ENCODE measurements at regions not wholly inside any gene's neighbourhood (a gene's known extent, or its start where the extent isn't known, plus 50 kb on each side); places are given as distances from the start of the nearest gene placed in this dataset.

- no peak for DNase-seq (ENCODE audit: low read depth in 3 of 3, low spot score in 1 of 3)
These were observed 182.6 kb upstream of the THSD7B start for GRCh38 chr2:136582628-136583205.

- no peak for DNase-seq (ENCODE audit: low read depth in 3 of 3, low spot score in 1 of 3)
These were observed 193.0 kb upstream of the THSD7B start for GRCh38 chr2:136572335-136572734.

GRCh38 chr2:136557203-136557602 lies 208.1 kb upstream of the THSD7B start:
- DNase-seq (ENCODE audit: low read depth in 3 of 3, low spot score in 1 of 3) = no peak

- no peak for DNase-seq (ENCODE audit: low read depth in 3 of 3, low spot score in 1 of 3)
These were observed 215.2 kb upstream of the THSD7B start for GRCh38 chr2:136550181-136550580.

GRCh38 chr2:136539355-136539754 lies 226.0 kb upstream of the THSD7B start:
- no peak for DNase-seq (ENCODE audit: low read depth in 3 of 3, low spot score in 1 of 3)

- DNase-seq (ENCODE audit: low read depth in 3 of 3, low spot score in 1 of 3) = no peak
These were observed 226.9 kb upstream of the THSD7B start for GRCh38 chr2:136538489-136538888.

- no peak for DNase-seq (ENCODE audit: low read depth in 3 of 3, low spot score in 1 of 3)
These were observed 230.5 kb upstream of the THSD7B start for GRCh38 chr2:136534811-136535210.

- DNase-seq (ENCODE audit: low read depth in 3 of 3, low spot score in 1 of 3) = no peak
These were observed 233.2 kb upstream of the THSD7B start for GRCh38 chr2:136532171-136532570.

GRCh38 chr2:136531731-136532130 lies 233.6 kb upstream of the THSD7B start:
- DNase-seq (ENCODE audit: low read depth in 3 of 3, low spot score in 1 of 3) = no peak

GRCh38 chr2:136530146-136530545 lies 235.2 kb upstream of the THSD7B start:
- DNase-seq (ENCODE audit: low read depth in 3 of 3, low spot score in 1 of 3) = no peak

- DNase-seq (ENCODE audit: low read depth in 3 of 3, low spot score in 1 of 3) = no peak
These were observed 237.8 kb upstream of the THSD7B start for GRCh38 chr2:136527560-136527959.

GRCh38 chr2:136522724-136523123 lies 242.6 kb upstream of the THSD7B start:
- no peak for DNase-seq (ENCODE audit: low read depth in 3 of 3, low spot score in 1 of 3)

GRCh38 chr2:136517716-136518115 lies 247.6 kb upstream of the THSD7B start:
- no peak for DNase-seq (ENCODE audit: low read depth in 3 of 3, low spot score in 1 of 3)

- no peak for DNase-seq (ENCODE audit: low read depth in 3 of 3, low spot score in 1 of 3)
These were observed 255.1 kb upstream of the THSD7B start for GRCh38 chr2:136510244-136510643.

GRCh38 chr2:136505462-136505861 lies 259.9 kb upstream of the THSD7B start:
- no peak for DNase-seq (ENCODE audit: low read depth in 3 of 3, low spot score in 1 of 3)

GRCh38 chr2:136502660-136503059 lies 262.7 kb upstream of the THSD7B start:
- no peak for DNase-seq (ENCODE audit: low read depth in 3 of 3, low spot score in 1 of 3)

GRCh38 chr2:136497709-136498108 lies 267.6 kb upstream of the THSD7B start:
- no peak for DNase-seq (ENCODE audit: low read depth in 3 of 3, low spot score in 1 of 3)

- no peak for DNase-seq (ENCODE audit: low read depth in 3 of 3, low spot score in 1 of 3)
These were observed 268.4 kb upstream of the THSD7B start for GRCh38 chr2:136496966-136497365.

GRCh38 chr2:136495636-136496035 lies 269.7 kb upstream of the THSD7B start:
- DNase-seq (ENCODE audit: low read depth in 3 of 3, low spot score in 1 of 3) = no peak

- DNase-seq (ENCODE audit: low read depth in 3 of 3, low spot score in 1 of 3) = no peak
These were observed 272.4 kb upstream of the THSD7B start for GRCh38 chr2:136492901-136493300.

- no peak for DNase-seq (ENCODE audit: low read depth in 3 of 3, low spot score in 1 of 3)
These were observed 275.2 kb upstream of the THSD7B start for GRCh38 chr2:136490100-136490499.

- DNase-seq (ENCODE audit: low read depth in 3 of 3, low spot score in 1 of 3) = no peak
These were observed 277.9 kb upstream of the THSD7B start for GRCh38 chr2:136487421-136487820.

- DNase-seq (ENCODE audit: low read depth in 3 of 3, low spot score in 1 of 3) = no peak
These were observed 279.2 kb upstream of the THSD7B start for GRCh38 chr2:136486115-136486514.

- no peak for DNase-seq (ENCODE audit: low read depth in 3 of 3, low spot score in 1 of 3)
These were observed 282.4 kb upstream of the THSD7B start for GRCh38 chr2:136482966-136483365.
